Cardiac septum (tissue), 1 donor: ENCODE measurements at regions not wholly inside any gene's neighbourhood (a gene's known extent, or its start where the extent isn't known, plus 50 kb on each side); places are given as distances from the start of the nearest gene placed in this dataset.
"Not testable (repeated sequence)": the region's sequence is repeated elsewhere in the genome, so short reads cannot be mapped to it uniquely, and the experiment has no call there.

ENCODE experiments used
- DNase-seq: peaks from one replicate; pipeline ENCODE4 v3.0.0-alpha.2; 2020; ENCODE audit warnings: low spot score
- intact Hi-C: fragments of 100-400 bp; cut with DNase I; formaldehyde crosslinking; loops from one replicate; pipeline ENCODE4 v1.14.0; 2022
- donor health status: DM: no; HTN: no; CAD: no.

DNA sequence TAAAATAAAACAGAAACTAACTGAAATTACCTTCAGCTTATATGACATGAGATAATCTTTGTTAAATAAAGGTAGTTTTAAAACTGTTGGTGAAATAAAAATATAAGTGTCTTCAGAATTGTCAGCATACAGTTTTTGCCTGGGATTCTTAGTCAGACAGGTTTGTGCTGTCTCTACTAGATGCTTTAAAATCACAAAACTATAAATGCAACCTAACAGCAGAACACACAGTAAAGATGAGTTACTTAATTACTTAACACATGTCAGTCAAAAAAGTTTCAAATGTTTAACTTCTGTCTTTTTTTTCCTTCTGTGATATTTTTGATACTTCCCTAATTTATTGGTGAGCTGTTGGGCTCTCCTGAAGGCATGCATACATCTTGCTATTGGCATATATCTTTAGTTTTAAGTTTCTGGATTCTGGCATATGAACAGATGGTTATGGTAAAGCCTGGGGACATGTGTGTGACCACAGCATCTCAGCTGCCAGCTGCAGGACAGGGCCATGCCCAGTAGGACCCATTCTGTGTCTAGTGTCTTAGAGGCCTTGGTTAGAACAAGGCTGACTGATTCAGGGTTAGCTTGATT is 231.1 kb upstream of the NUDT12 start:
- intact Hi-C loops = no loop called here
- no peak for DNase-seq

DNA sequence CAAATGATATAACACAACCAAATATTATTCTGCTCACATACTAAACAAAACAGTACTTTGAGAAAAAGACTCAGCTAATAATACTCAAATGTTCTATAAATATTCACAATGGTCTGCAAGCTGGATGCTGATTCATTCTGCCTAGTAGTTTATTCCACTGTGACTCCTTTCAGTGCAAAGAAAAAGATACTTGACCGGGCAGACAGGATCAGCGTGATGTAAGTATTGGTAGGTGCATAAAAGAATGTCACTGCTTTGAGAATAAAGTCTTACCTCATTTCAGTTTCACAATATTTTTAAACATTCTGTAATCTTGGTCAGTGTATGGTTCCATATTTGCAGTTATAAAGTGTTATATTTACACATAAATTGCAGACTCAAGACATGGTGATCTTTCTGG is 223.0 kb upstream of the NUDT12 start:
- intact Hi-C loops = no loop called here

DNA sequence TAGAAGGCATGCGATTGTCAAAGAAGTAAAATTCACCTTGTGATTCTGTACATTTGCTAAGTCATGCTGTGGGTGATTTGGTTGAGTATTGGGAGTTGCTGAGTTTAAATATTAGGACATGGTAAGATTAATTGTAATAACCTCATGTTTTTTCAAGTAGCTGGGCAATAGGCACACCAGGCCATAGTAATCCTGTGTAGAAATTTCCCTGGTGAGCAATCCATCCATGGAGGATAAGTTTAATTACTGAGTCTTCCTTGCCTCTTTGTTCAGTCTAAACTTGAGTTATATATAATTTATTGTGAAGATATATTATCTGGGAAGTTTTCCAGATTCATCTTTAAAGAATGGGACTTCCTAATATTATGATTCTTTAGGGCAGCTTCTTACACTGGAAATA is 221.1 kb upstream of the NUDT12 start:
- intact Hi-C loops = no loop called here
- DNase-seq = no peak

More for the DNA sequence above, 223.0 kb upstream of the NUDT12 start:
- no peak for DNase-seq

- intact Hi-C loops = no loop called here
- no peak for DNase-seq
Measured at GRCh38 chr5:103780794-103781193, 218.2 kb upstream of the NUDT12 start.

GRCh38 chr5:103774721-103775120 is 212.1 kb upstream of the NUDT12 start:
- no peak for DNase-seq
- intact Hi-C loops = no loop called here

DNA sequence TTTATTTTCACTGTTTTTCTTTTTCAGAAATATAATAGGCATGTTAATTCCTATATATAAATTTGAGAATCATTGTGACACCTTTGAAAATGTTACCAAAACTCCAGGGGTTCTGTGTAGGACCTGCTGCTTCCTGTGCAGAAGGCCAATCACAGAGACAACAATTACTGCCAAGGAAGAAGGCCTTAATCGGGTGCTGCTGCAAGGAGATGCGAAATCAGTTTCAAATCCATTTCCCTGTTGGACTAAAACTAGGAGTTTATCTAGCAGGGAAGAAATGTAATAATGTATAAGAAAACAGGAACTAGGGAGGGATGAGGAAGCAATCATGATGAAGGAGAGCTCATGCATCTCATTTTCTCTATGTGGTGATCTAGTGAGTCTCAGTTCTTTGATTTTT is 209.7 kb upstream of the NUDT12 start:
- intact Hi-C loops = no loop called here
- no peak for DNase-seq

GRCh38 chr5:103764403-103764802 is 201.8 kb upstream of the NUDT12 start:
- intact Hi-C loops = no loop called here
- no peak for DNase-seq

- no peak for DNase-seq
- intact Hi-C loops = no loop called here
Measured at GRCh38 chr5:103758996-103759395, 196.4 kb upstream of the NUDT12 start.

DNA sequence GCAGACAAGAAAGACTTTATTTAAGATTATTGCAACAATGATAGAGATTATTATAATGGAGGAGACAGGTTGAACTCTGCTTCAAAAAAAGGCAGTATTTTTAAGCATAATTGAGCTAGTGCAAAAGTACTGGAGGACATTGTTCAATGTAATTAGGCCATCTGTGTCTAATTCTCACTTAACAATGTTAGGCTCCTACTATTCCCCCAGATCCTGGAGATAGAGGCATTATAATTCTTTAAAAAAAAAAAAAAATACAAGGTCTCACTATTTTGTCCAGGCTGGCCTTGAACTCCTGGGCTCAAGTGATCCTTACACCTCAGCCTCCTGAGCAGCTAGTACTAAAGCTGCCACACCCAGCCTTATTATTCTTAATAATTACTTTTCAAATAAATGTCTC is 193.4 kb upstream of the NUDT12 start:
- intact Hi-C loops = no loop called here
- no peak for DNase-seq

DNA sequence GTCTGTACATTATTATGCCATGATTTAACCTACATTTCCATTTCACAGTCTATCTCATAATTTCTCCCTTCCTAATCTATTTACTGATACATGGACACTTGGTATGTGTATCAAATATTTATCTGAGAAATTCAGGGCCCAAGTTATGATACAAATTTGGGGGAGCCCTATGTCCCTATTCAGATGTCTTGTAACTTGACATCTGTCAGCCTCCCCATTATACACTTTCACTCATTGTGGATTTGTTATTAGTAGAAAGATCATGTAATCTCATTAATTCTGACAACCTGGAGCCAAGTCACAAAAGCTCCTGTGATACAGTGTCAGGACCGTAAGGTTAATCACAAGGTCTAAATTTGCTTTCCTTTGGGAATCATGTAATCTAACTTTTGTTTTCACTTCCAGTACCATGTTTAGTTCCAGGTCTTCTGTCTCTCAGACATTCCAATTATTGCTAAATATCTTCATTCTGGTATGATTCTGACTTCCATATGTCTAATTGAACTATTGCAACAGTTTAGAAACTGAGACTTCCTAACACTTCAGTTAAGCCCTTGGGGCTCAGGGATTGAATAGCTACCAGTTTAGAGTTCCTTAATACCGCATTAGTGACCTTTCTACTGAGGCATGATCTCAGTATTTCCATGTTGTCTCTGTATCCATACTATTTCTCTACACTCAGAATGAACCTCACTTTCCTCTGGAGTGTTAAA is 182.9 kb upstream of the NUDT12 start:
- intact Hi-C loops = no loop called here
- no peak for DNase-seq

DNA sequence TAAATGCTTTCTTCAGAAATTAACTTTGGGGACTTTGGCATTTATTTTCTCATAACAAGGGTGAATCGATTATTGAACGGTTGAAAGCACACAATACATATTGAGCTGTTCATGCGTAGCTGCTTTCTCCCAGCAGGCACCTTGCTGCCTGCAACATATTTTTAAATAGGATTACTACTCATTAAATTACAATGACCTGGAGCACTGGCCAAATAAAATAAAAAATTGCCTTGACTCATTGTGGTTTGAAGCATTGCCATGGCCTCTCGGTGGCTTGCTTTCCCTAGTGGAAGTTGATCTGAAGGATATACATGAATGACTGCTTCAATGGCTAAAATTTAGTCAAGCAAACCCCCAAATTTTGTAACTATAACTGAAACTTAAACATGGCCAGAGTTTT is 181.6 kb upstream of the NUDT12 start:
- no peak for DNase-seq
- intact Hi-C loops = no loop called here

- intact Hi-C loops = no loop called here
- DNase-seq = no peak
Measured at GRCh38 chr5:103743421-103743820, 180.8 kb upstream of the NUDT12 start.

DNA sequence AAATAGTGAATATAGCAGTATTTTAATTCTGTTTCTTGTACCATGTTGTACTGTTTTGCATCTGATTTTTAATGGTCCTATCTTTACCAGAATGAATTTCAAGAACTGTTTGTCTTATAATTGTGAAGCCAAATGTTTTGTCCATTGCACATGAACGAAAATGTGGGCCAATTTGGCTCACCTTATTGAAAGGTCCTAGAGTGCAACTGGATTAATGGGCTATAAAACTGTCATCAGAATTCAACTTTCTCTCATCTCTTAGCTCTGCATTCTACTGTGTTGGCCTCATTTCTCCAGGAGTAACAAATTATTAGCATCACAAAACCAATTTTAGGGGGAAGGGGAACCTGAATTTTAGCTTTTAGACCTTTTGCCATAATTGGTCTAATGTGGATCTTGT is 179.4 kb upstream of the NUDT12 start:
- no peak for DNase-seq
- intact Hi-C loops = no loop called here

GRCh38 chr5:103736343-103736742 is 173.8 kb upstream of the NUDT12 start:
- intact Hi-C loops, DNase-seq: not testable (repeated sequence)

DNA sequence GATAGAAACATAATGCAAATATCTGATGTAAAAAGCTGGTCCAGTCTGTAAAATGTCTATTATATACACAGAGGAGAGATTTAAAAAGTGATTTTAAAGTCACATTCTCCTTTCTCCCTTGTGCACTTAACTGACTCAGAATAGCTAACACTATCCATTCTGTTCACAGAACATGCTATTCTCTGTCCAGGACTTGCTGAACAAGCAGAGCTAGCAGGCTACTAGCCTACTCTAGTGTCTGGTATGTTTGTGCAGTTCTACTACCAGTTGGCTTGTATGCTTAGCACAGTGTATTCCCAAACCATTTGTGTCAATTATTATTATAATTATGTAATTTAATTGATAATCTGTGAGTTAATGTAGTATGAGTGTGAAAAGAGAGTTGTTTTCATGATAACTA is 161.7 kb upstream of the NUDT12 start:
- DNase-seq = no peak
- intact Hi-C loops = no loop called here

DNA sequence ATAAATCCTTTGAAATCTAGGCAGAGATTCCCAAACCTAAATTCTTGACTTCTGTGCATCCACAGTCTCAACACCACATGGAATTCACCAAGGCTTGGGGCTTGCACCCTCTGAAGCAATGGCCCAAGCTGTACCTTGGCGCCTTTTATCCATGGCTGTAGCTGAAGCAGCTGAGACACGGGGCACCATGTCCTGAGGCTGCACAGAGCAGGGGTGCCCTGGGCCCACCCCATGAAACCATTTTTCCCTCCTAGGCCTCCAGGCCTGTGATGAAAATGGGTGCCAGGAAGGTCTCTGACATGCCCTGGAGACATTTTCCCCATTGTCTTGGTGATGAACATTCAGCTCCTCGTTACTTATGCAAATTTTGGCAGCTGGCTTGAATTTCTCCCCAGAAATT is 158.6 kb upstream of the NUDT12 start:
- no peak for DNase-seq
- intact Hi-C loops = no loop called here

DNA sequence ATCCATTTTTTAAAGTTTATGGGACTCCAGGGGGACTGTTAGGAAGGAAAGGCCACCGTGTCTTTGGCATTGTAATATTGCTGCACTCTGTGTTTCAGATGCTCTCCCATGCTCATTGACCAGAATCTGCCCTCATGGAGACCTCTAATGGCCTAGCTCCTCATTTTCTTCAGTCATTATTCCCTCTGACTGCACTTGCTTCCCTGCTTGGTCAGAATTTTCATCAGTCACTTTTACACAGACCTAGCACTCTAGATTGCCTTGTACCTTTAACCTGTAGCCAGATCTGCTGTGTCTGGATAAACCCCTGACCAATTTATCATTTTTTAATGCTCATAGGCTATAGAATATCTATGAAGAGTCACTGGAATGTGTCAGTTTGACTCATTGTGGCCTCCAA is 155.5 kb upstream of the NUDT12 start:
- no peak for DNase-seq
- intact Hi-C loops = no loop called here

GRCh38 chr5:103708601-103709000 is 146.0 kb upstream of the NUDT12 start:
- DNase-seq = no peak
- intact Hi-C loops = no loop called here

GRCh38 chr5:103706939-103707682 is 144.5 kb upstream of the NUDT12 start:
- DNase-seq = no peak
- intact Hi-C loops = no loop called here

DNA sequence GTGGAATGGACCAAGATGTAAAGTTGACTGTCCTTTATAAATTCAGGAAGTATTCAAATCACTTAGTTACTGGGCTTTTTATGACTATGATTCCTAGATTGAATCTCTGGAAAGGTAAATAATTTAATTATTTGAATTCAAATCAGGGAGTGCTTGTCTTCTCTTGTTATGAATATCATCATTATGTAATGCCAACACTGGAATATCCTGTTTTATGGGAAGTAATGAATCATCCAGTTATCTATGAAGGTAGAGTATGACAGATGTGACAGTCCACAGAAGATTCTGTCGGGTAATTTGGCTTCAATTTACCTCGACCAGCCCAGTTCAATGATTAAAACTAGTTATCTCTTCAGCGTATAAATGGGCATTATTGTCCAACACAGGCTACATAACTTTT is 141.0 kb upstream of the NUDT12 start:
- intact Hi-C loops = no loop called here
- DNase-seq = no peak

- no peak for DNase-seq
- intact Hi-C loops = no loop called here
Measured at GRCh38 chr5:103693517-103693916, 130.9 kb upstream of the NUDT12 start.
